Peyer's patch (tissue), 4 donors: ENCODE measurements at regions not wholly inside any gene's neighbourhood (a gene's known extent, or its start where the extent isn't known, plus 50 kb on each side); places are given as distances from the start of the nearest gene placed in this dataset.

Experiments
- POLR2A ChIP-seq, 2 donors: fragments of 450-650 bp; IDR thresholded peaks; one replicate each; pipeline ENCODE4 v1.5.1; 2017; ENCODE audit warnings: antibody characterized with exemption in 2 of 2, mild to moderate bottlenecking in 2 of 2, moderate library complexity in 2 of 2
- TF ChIP-seq, protein P1 (sequence below), 6 experiments: fragments of 450-650 bp in 4 of 6; fragments of 200-600 bp in 2 of 6; sonication (generic) in 1 of 6; IDR thresholded peaks; one replicate each; pipeline ENCODE4 v1.5.1; 2017 to 2019; ENCODE audit warnings: antibody characterized with exemption in 6 of 6, mild to moderate bottlenecking in 3 of 6, moderate library complexity in 1 of 6

DNA sequence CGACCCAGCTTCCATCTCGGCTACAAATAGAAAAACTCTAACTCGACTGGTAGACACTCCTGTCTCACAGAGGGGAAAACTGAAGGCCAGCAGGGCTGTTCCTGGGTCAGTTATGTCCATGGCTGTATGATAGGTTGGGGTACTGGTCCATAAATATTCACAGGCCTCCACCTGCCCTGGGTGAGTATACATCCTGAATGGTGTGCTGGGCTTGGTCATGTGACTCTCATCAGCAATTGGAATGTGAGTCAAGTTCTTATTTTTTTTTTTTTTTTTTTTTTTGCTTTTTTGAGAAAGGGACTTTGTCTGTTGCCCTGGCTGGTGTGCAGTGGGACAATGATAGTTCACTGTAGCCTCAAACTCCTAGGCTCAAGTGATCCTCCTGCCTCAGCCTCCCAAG lies 58.3 kb upstream of the NEK6 start:
- TF ChIP-seq, protein P1, sequence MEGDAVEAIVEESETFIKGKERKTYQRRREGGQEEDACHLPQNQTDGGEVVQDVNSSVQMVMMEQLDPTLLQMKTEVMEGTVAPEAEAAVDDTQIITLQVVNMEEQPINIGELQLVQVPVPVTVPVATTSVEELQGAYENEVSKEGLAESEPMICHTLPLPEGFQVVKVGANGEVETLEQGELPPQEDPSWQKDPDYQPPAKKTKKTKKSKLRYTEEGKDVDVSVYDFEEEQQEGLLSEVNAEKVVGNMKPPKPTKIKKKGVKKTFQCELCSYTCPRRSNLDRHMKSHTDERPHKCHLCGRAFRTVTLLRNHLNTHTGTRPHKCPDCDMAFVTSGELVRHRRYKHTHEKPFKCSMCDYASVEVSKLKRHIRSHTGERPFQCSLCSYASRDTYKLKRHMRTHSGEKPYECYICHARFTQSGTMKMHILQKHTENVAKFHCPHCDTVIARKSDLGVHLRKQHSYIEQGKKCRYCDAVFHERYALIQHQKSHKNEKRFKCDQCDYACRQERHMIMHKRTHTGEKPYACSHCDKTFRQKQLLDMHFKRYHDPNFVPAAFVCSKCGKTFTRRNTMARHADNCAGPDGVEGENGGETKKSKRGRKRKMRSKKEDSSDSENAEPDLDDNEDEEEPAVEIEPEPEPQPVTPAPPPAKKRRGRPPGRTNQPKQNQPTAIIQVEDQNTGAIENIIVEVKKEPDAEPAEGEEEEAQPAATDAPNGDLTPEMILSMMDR (IDR thresholded peaks at IDR 0.05) = no peak
- TF ChIP-seq POLR2A (IDR thresholded peaks at IDR 0.05) = no peak
